Neural cell (in vitro differentiated cells): ENCODE measurements at regions not wholly inside any gene's neighbourhood (a gene's known extent, or its start where the extent isn't known, plus 50 kb on each side); places are given as distances from the start of the nearest gene placed in this dataset.

ENCODE experiments used
- H2AFZ ChIP-seq: fragments of 200-600, 300-800 bp; sonication (generic), shearing (Covaris generic); 2 replicates; pipeline ENCODE4 v1.6.0; 2014; ENCODE audit warnings: low read depth, mild to moderate bottlenecking, antibody characterized with exemption, low read length, moderate library complexity
- H3F3A ChIP-seq: fragments of 200-600 bp; shearing (Covaris generic); 2 replicates; pipeline ENCODE4 v1.6.1; 2016; ENCODE audit warnings: mild to moderate bottlenecking, moderate library complexity, mixed read lengths, antibody characterized with exemption, low read length; ENCODE audit not compliant: insufficient read depth, poor library complexity, severe bottlenecking
- H3K27ac ChIP-seq: fragments of 200-600, 300-800 bp; sonication (generic), shearing (Covaris generic); 2 replicates; pipeline ENCODE4 v1.5.1; 2014; ENCODE audit warnings: mild to moderate bottlenecking, low read length, moderate library complexity
- H3K27me3 ChIP-seq: fragments of 300-800, 200-600 bp; sonication (generic), shearing (Covaris generic); 2 replicates; pipeline ENCODE4 v1.6.0; 2014; ENCODE audit warnings: mild to moderate bottlenecking, low read depth, low read length, moderate library complexity; ENCODE audit not compliant: insufficient read depth
- H3K36me3 ChIP-seq: fragments of 300-800, 200-600 bp; sonication (generic), shearing (Covaris generic); 2 replicates; pipeline ENCODE4 v1.5.1; 2014; ENCODE audit warnings: mild to moderate bottlenecking, antibody characterized with exemption, low read length, moderate library complexity; ENCODE audit not compliant: insufficient read depth
- H3K4me2 ChIP-seq: fragments of 300-800, 200-600 bp; sonication (generic), shearing (Covaris generic); 2 replicates; pipeline ENCODE4 v1.6.0; 2014; ENCODE audit warnings: mild to moderate bottlenecking, low read length
- H3K4me3 ChIP-seq: fragments of 300-800, 200-600 bp; sonication (generic), shearing (Covaris generic); 2 replicates; pipeline ENCODE4 v1.5.1; 2014; ENCODE audit warnings: mild to moderate bottlenecking, low read length, moderate library complexity
- H3K79me2 ChIP-seq: fragments of 200-600 bp; shearing (Covaris generic); replicated peaks from 2 replicates; pipeline ENCODE4 v1.6.0; 2014; ENCODE audit warnings: mild to moderate bottlenecking, low read length, moderate library complexity; ENCODE audit not compliant: insufficient read depth
- H3K9ac ChIP-seq: fragments of 300-800, 200-600 bp; sonication (generic), shearing (Covaris generic); 2 replicates; pipeline ENCODE4 v1.6.1; 2016; ENCODE audit warnings: mild to moderate bottlenecking, low read length, mixed read lengths
- H3K9me2 ChIP-seq: fragments of 200-600 bp; shearing (Covaris generic); 2 replicates; pipeline ENCODE4 v1.6.1; 2016; ENCODE audit warnings: mild to moderate bottlenecking, low read length, mixed read lengths; ENCODE audit not compliant: insufficient read depth
- H3K9me3 ChIP-seq: fragments of 200-600, 300-800 bp; sonication (generic), shearing (Covaris generic); 2 replicates; pipeline ENCODE4 v1.6.1; 2016; ENCODE audit warnings: mild to moderate bottlenecking, mixed run types, low read length, moderate library complexity, mixed read lengths
- H4K20me1 ChIP-seq: fragments of 200-600 bp; shearing (Covaris generic); 2 replicates; pipeline ENCODE4 v1.6.1; 2016; ENCODE audit warnings: mild to moderate bottlenecking, mixed run types; ENCODE audit not compliant: insufficient read depth
- EP300 ChIP-seq: fragments of 450-650 bp; conservative IDR thresholded peaks from 2 replicates; pipeline ENCODE4 v1.6.1; 2014; ENCODE audit warnings: antibody characterized with exemption, mild to moderate bottlenecking, moderate library complexity; ENCODE audit not compliant: poor library complexity, severe bottlenecking
- EZH2 ChIP-seq: fragments of 200-600, 300-800 bp; shearing (Covaris generic), sonication (generic); IDR thresholded peaks from 2 replicates; pipeline ENCODE4 v1.6.1; 2014; ENCODE audit warnings: antibody characterized with exemption, low read length, borderline replicate concordance, mild to moderate bottlenecking; ENCODE audit not compliant: insufficient read depth, poor library complexity, severe bottlenecking
- MXI1 ChIP-seq: fragments of 450-650 bp; conservative IDR thresholded peaks from 2 replicates; pipeline ENCODE4 v1.6.1; 2014; ENCODE audit warnings: antibody characterized with exemption, mild to moderate bottlenecking; ENCODE audit not compliant: poor library complexity, severe bottlenecking
- POLR2AphosphoS5 ChIP-seq: IDR thresholded peaks from 2 replicates; pipeline ENCODE4 v1.6.1; 2012
- RAD21 ChIP-seq: fragments of 450-650 bp; conservative IDR thresholded peaks from 2 replicates; pipeline ENCODE4 v1.6.1; 2014; ENCODE audit warnings: antibody characterized with exemption, mild to moderate bottlenecking, moderate library complexity
- TAF1 ChIP-seq: IDR thresholded peaks from 2 replicates; pipeline ENCODE4 v1.6.1; 2012; ENCODE audit warnings: low read depth
- TF ChIP-seq, protein P1 (sequence below): IDR thresholded peaks from 2 replicates; pipeline ENCODE4 v1.6.1; 2012; ENCODE audit warnings: borderline replicate concordance

DNA sequence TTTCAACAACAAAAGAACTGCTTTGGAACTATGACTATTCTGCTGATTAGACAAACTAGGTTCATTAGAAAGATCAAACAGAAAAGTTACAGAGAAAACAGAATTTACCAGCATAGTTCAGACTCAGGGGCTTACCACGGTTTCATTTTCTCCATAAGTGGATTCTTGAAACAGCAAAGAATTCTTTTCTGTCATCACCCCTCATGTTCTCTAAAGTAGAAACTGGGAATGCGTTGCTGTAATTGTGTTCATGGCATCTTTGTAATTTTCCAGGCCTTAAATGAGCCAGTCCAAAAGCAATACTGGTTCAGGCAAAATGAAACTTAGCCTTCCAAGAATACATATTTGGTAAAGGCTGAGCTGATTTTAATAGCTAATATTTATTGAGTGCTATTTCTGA is 287.8 kb downstream of the CHL1 start:
- Histone ChIP-seq H3K9me3 (no peaks in the 10 kb centered on the region), H3K9me2 (no peaks in the 10 kb centered on the region), H3K36me3 (no peaks in the 10 kb centered on the region), H3K27ac (no peak overlapping the region), H3K79me2 (no peaks in the 10 kb centered on the region), H3K27me3 (no peaks in the 10 kb centered on the region), H3K4me2 (no peak overlapping the region), H2AFZ (no peak overlapping the region), H3F3A (no peaks in the 10 kb centered on the region), H4K20me1 (no peaks in the 10 kb centered on the region), H3K9ac (no peak overlapping the region), H3K4me3 (no peak overlapping the region)
- TF ChIP-seq EZH2 (no peak), TAF1 (no peak)

DNA sequence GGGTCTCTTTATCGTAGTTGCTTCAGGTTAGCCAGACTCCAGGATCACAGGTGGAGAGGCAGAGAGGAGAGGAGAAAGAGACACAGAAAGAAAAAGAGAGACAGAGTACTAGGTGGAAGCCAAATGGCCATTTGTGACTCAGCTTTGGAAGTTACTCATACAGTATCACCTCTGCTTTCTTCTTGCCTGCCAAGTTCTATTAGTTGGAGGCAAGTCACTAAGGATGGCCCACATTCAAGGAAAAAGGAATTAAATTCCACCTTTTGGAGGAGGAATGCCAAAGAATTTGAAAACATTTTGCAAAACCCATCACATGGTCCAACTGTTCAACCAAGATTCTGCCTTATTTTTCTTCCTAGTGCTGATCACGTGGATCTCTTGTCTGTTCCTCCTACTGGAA is 291.1 kb downstream of the CHL1 start:
- Histone ChIP-seq H3K36me3 (no peaks in the 10 kb centered on the region), H3K27ac (no peak overlapping the region), H3K4me3 (no peak overlapping the region), H3K9ac (no peak overlapping the region), H3F3A (no peaks in the 10 kb centered on the region), H3K4me2 (no peak overlapping the region), H3K27me3 (no peaks in the 10 kb centered on the region), H3K79me2 (no peaks in the 10 kb centered on the region), H4K20me1 (no peaks in the 10 kb centered on the region), H3K9me2 (no peaks in the 10 kb centered on the region), H3K9me3 (no peaks in the 10 kb centered on the region), H2AFZ (no peak overlapping the region)
- TF ChIP-seq EZH2 = no peak

DNA sequence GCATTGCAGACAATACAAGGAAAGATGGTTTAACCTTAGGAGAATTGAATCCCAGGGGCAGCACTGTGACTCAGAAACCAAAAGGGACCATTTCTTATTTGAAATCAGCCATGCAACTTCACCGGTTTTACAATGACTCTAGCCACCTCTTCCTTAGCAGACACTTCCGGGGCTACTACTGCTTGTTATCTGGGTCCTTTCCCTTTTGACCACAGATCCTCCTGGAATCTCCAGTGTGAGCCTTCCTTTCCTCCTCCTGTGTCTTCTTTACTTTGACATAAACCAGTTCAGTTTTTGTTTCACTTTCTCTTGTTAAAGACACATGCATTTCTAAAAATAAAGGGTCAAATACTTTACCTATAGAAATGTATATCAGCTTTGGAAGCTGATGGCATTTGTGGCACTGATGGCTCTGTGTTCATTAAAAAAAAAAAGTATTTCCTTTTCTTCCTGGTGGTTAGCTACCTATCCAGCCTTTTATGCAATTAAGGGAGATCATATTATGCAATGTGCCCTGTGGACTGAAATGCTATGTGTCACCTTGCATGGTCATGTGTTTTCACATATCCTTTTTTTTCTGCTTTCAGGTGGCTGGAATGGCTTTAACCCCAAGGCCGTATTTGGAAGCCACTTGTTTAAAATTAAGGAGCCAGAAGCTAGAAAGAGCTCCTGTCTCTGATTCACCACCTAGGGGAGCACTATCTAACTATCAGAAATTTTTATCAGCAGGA is 296.2 kb downstream of the CHL1 start:
- Histone ChIP-seq H3K27me3 (no peaks in the 10 kb centered on the region), H2AFZ (no peak overlapping the region), H3K27ac (peak overlapping the region; percentile 48), H4K20me1 (no peaks in the 10 kb centered on the region), H3K36me3 (no peaks in the 10 kb centered on the region), H3K9ac (no peak overlapping the region), H3K79me2 (no peaks in the 10 kb centered on the region), H3F3A (no peaks in the 10 kb centered on the region), H3K4me3 (no peak overlapping the region), H3K9me3 (no peaks in the 10 kb centered on the region), H3K9me2 (no peaks in the 10 kb centered on the region), H3K4me2 (no peak overlapping the region)
- TF ChIP-seq TAF1 = no peak
- TF ChIP-seq RAD21 = no peak
- TF ChIP-seq, protein P1, sequence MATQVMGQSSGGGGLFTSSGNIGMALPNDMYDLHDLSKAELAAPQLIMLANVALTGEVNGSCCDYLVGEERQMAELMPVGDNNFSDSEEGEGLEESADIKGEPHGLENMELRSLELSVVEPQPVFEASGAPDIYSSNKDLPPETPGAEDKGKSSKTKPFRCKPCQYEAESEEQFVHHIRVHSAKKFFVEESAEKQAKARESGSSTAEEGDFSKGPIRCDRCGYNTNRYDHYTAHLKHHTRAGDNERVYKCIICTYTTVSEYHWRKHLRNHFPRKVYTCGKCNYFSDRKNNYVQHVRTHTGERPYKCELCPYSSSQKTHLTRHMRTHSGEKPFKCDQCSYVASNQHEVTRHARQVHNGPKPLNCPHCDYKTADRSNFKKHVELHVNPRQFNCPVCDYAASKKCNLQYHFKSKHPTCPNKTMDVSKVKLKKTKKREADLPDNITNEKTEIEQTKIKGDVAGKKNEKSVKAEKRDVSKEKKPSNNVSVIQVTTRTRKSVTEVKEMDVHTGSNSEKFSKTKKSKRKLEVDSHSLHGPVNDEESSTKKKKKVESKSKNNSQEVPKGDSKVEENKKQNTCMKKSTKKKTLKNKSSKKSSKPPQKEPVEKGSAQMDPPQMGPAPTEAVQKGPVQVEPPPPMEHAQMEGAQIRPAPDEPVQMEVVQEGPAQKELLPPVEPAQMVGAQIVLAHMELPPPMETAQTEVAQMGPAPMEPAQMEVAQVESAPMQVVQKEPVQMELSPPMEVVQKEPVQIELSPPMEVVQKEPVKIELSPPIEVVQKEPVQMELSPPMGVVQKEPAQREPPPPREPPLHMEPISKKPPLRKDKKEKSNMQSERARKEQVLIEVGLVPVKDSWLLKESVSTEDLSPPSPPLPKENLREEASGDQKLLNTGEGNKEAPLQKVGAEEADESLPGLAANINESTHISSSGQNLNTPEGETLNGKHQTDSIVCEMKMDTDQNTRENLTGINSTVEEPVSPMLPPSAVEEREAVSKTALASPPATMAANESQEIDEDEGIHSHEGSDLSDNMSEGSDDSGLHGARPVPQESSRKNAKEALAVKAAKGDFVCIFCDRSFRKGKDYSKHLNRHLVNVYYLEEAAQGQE = no peak
- no peak for TF ChIP-seq EP300
- TF ChIP-seq MXI1 = no peak
- no peak for TF ChIP-seq POLR2AphosphoS5
- no peak for TF ChIP-seq EZH2
